HepG2 (cell line): ENCODE measurements at regions not wholly inside any gene's neighbourhood (a gene's known extent, or its start where the extent isn't known, plus 50 kb on each side); places are given as distances from the start of the nearest gene placed in this dataset.

Experiments
- AGO1 ChIP-seq: fragments of 200-400 bp; formaldehyde crosslinking; IDR thresholded peaks from 2 replicates; pipeline ENCODE4 v1.6.1; 2017; ENCODE audit warnings: mild to moderate bottlenecking, low read depth, low read length, moderate library complexity; ENCODE audit not compliant: poor library complexity, severe bottlenecking
- AHDC1 ChIP-seq: sonication (generic); formaldehyde crosslinking; IDR thresholded peaks from 2 replicates; pipeline ENCODE4 v1.5.1; 2020; ENCODE audit warnings: mild to moderate bottlenecking, missing genetic modification reagents, borderline replicate concordance
- BCL6 ChIP-seq: IDR thresholded peaks from 2 replicates; pipeline ENCODE4 v1.6.1; 2016; ENCODE audit warnings: missing genetic modification reagents, missing compliant biosample characterization
- CREB1 ChIP-seq, 2 experiments: fragments of 450-650 bp in 1 of 2; IDR thresholded peaks; 2 replicates each; pipeline ENCODE4 v1.6.1; 2016 to 2017; ENCODE audit warnings: control low read depth in 1 of 2, mild to moderate bottlenecking in 1 of 2, missing compliant biosample characterization in 1 of 2, missing genetic modification characterization in 1 of 2
- EP300 ChIP-seq, 3 experiments: sonication (generic) in 1 of 3; formaldehyde crosslinking in 1 of 3; IDR thresholded peaks; 2 replicates each; pipeline versions ENCODE4 v1.5.1 to v1.6.1; 2011 to 2020; ENCODE audit warnings: low read depth in 2 of 3, low read length in 2 of 3, borderline replicate concordance in 1 of 3, improper control_type of control experiment in 1 of 3, mild to moderate bottlenecking in 1 of 3, missing genetic modification reagents in 1 of 3, moderate library complexity in 1 of 3
- FOSL2 ChIP-seq: sonication (generic); formaldehyde crosslinking; IDR thresholded peaks from 2 replicates; pipeline ENCODE4 v1.4.0; 2020; ENCODE audit warnings: missing genetic modification reagents
- HMGA1 ChIP-seq: sonication (generic); formaldehyde crosslinking; conservative IDR thresholded peaks from 2 replicates; pipeline ENCODE4 v1.4.0; 2020; ENCODE audit warnings: missing genetic modification reagents
- HNRNPLL ChIP-seq: fragments of 200-400 bp; formaldehyde crosslinking; IDR thresholded peaks from 2 replicates; pipeline ENCODE4 v1.6.1; 2017; ENCODE audit warnings: mild to moderate bottlenecking, low read depth, low read length; ENCODE audit not compliant: poor library complexity, severe bottlenecking
- KLF15 ChIP-seq: sonication (generic); formaldehyde crosslinking; IDR thresholded peaks from 2 replicates; pipeline ENCODE4 v1.8.1; 2023; ENCODE audit warnings: borderline replicate concordance, mild to moderate bottlenecking, inconsistent platforms, missing genetic modification reagents, mixed read lengths
- MLLT10 ChIP-seq: sonication (generic); formaldehyde crosslinking; IDR thresholded peaks from 2 replicates; pipeline ENCODE4 v1.4.0; 2020; ENCODE audit warnings: missing genetic modification reagents
- NFIB ChIP-seq: sonication (generic); formaldehyde crosslinking; IDR thresholded peaks from 2 replicates; pipeline ENCODE4 v1.9.0; 2021; ENCODE audit warnings: missing genetic modification reagents, mild to moderate bottlenecking, borderline replicate concordance
- POGZ ChIP-seq: sonication (generic); formaldehyde crosslinking; IDR thresholded peaks from 2 replicates; pipeline ENCODE4 v1.4.0; 2020; ENCODE audit warnings: mild to moderate bottlenecking, missing genetic modification reagents
- POLR2AphosphoS2 ChIP-seq: IDR thresholded peaks from 2 replicates; pipeline ENCODE4 v1.6.1; 2011; ENCODE audit warnings: low read depth, low read length, improper control_type of control experiment
- RBFOX2 ChIP-seq: fragments of 200-400 bp; formaldehyde crosslinking; IDR thresholded peaks from 2 replicates; pipeline ENCODE4 v1.6.1; 2017; ENCODE audit warnings: low read depth, mild to moderate bottlenecking, low read length
- SATB2 ChIP-seq: sonication (generic); formaldehyde crosslinking; IDR thresholded peaks from 2 replicates; pipeline ENCODE4 v1.5.0; 2020; ENCODE audit warnings: missing genetic modification reagents
- SMARCE1 ChIP-seq: fragments of 450-650 bp; IDR thresholded peaks from 2 replicates; pipeline ENCODE4 v1.6.1; 2017; ENCODE audit warnings: borderline replicate concordance
- SRSF4 ChIP-seq: fragments of 200-400 bp; formaldehyde crosslinking; IDR thresholded peaks from one replicate; pipeline ENCODE4 v1.6.1; 2018; ENCODE audit warnings: mild to moderate bottlenecking, low read depth, low read length, moderate library complexity; ENCODE audit not compliant: poor library complexity, severe bottlenecking
- ZFP36 ChIP-seq: fragments of 150-350 bp; IDR thresholded peaks from 2 replicates; pipeline ENCODE4 v1.6.1; 2018; ENCODE audit warnings: borderline replicate concordance, low read length, low read depth; ENCODE audit not compliant: partially characterized antibody
- ZNF121 ChIP-seq: sonication (generic); formaldehyde crosslinking; IDR thresholded peaks from 2 replicates; pipeline ENCODE4 v1.5.0; 2020; ENCODE audit warnings: mild to moderate bottlenecking, missing genetic modification reagents
- ZNF362 ChIP-seq: sonication (generic); formaldehyde crosslinking; IDR thresholded peaks from 2 replicates; pipeline ENCODE4 v1.4.0; 2020; ENCODE audit warnings: missing genetic modification reagents, mild to moderate bottlenecking, borderline replicate concordance
- ZNF563 ChIP-seq: sonication (generic); formaldehyde crosslinking; IDR thresholded peaks from 2 replicates; pipeline ENCODE4 v1.8.0; 2022; ENCODE audit warnings: mild to moderate bottlenecking, moderate library complexity, missing genetic modification reagents
- ZNF703 ChIP-seq: sonication (generic); formaldehyde crosslinking; IDR thresholded peaks from 2 replicates; pipeline ENCODE4 v1.5.1; 2020; ENCODE audit warnings: missing genetic modification reagents, mild to moderate bottlenecking, moderate library complexity, borderline replicate concordance
- ZNF724P ChIP-seq: sonication (generic); formaldehyde crosslinking; IDR thresholded peaks from 2 replicates; pipeline ENCODE4 v1.8.0; 2022; ENCODE audit warnings: missing genetic modification reagents, borderline replicate concordance

GRCh38 chr9:81759680-81760215, 70.4 kb upstream of the TLE1 start (continued):
- TF ChIP-seq AGO1 (no peak), HNRNPLL (no peak), EP300 (IDR thresholded peaks at IDR 0.05; ENCODE audit: low read depth in 2 of 2, low read length in 2 of 2) (peak in 1 of 2 experiments; percentile 28; a peak in 1 of 4 replicates), EP300 (CRISPR knock-in tag; IDR thresholded peaks at IDR 0.05; ENCODE audit: borderline replicate concordance) (no peak), ZNF724P (no peak), FOSL2 (peak; percentile 78), SRSF4 (no peak), ZNF362 (CRISPR knock-in tag) (no peak), SATB2 (CRISPR knock-in tag) (no peak), BCL6 (CRISPR knock-in tag) (no peak), ZNF703 (no peak), SMARCE1 (no peak), POGZ (no peak), ZFP36 (no peak), NFIB (no peak), ZNF563 (no peak), POLR2AphosphoS2 (no peak), RBFOX2 (no peak), CREB1 (IDR thresholded peaks at IDR 0.05) (peak; percentile 56), CREB1 (CRISPR knock-in tag; IDR thresholded peaks at IDR 0.05) (no peak), MLLT10 (CRISPR knock-in tag) (no peak), KLF15 (CRISPR knock-in tag) (no peak), ZNF121 (no peak), AHDC1 (CRISPR knock-in tag) (peak; percentile 61; the same call in 1 of the 2 replicates), HMGA1 (CRISPR knock-in tag) (no peak)
